ENCODE measurements at regions not wholly inside any gene's neighbourhood (a gene's known extent, or its start where the extent isn't known, plus 50 kb on each side); places are given as distances from the start of the nearest gene placed in this dataset.
"Not testable (repeated sequence)": the region's sequence is repeated elsewhere in the genome, so short reads cannot be mapped to it uniquely, and the experiment has no call there.

DNA sequence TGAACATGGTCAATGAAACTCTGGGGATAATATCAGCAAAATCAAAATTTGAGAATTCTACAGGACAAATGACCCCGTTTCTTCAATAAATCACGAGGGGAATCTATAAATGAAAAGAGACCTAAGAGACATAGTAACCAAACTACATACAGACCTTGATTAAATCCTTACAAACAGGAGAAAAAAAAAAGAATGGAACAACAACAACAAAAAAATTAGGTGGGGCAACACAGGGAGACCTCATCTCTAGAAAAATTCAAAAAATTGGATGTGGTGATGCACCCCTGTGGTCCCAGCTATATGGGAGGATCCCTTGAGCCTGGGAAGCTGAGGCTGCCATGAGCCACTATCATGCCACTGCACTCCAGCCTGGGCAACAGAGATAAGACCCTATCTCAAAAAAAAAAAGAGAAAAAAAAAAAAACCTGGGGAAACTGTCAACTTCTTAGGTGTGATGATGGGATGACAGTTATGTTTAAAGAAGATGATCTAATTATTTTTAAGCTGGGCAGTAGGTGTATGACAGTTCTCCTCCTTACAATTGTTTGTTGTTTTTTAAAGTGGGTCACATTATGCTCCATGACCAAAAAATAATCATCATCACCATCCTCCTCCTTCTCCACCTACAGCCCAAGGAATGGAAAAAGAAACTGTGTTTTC lies 146.4 kb upstream of the EFCAB3 start:
- intact Hi-C loops (cut with DNase I); H3K4me1 ChIP-seq; H3K36me3 ChIP-seq (ENCODE audit: insufficient read depth in 1 of 2, low read depth in 1 of 2); H3K27me3 ChIP-seq (ENCODE audit: insufficient read depth in 3 of 3, low read length in 2 of 3); ATAC-seq; H3K27ac ChIP-seq; H3K4me3 ChIP-seq; H3K9me3 ChIP-seq; DNase-seq: not testable (repeated sequence)
- 85 to 86% (median 86%) methylated on average over 2 of the region's 2 CpGs for WGBS, 3 donors

DNA sequence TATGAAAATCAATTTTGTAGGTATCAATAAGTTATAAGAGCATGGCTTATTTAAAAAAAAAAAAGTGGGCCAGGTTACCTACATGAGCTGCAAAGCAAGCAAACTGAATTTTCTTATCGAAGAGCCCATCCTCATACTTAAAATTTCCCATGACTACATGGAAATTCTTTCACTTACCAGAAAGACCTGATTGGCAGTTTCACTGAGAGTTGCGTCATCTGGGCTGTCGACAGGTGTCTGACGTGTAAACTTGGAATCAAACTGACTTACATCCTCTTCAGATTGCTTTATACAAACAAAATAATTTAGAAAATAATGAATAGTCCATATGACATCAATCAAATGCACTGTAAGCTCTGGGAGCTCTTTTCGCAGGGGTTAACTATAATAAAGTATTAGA lies 149.1 kb upstream of the EFCAB3 start:
- H3K9me3 ChIP-seq; H3K27me3 ChIP-seq (ENCODE audit: insufficient read depth in 3 of 3, low read length in 2 of 3); intact Hi-C loops (cut with DNase I); ATAC-seq; H3K4me3 ChIP-seq; H3K4me1 ChIP-seq; DNase-seq; H3K36me3 ChIP-seq (ENCODE audit: insufficient read depth in 1 of 2, low read depth in 1 of 2); H3K27ac ChIP-seq: not testable (repeated sequence)
- 55 to 59% (median 59%) methylated on average over 4 to 5 of the region's 5 CpGs for WGBS, 3 donors

- H3K27ac ChIP-seq; DNase-seq; intact Hi-C loops (cut with DNase I); H3K36me3 ChIP-seq (ENCODE audit: insufficient read depth in 1 of 2, low read depth in 1 of 2); H3K27me3 ChIP-seq (ENCODE audit: insufficient read depth in 3 of 3, low read length in 2 of 3); ATAC-seq; H3K4me3 ChIP-seq; H3K9me3 ChIP-seq; H3K4me1 ChIP-seq: not testable (repeated sequence)
- WGBS, 3 donors = 7 to 21% (median 19%) methylated on average over 3 of the region's 3 CpGs
These were observed 153.6 kb upstream of the EFCAB3 start for GRCh38 chr17:62226610-62227240.

DNA sequence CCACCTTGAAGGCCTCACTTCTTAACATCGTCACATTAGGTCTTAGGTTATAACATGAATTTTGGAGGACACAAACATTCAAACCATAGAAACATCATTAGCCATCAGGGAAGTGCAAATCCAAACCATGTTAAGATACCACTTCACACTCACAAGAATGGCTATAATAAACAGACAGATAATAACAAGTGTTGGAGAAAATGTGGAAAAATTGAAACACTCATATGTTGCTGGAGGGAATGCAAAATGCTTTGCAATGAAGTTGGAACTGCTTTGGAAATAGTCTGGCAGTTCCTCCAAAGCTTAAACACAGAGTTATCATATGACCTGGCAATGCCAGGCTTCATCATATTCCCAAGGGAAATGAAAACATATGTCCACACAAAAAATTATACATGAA lies 156.8 kb upstream of the EFCAB3 start:
- H3K9me3 ChIP-seq; H3K36me3 ChIP-seq (ENCODE audit: insufficient read depth in 1 of 2, low read depth in 1 of 2); H3K27ac ChIP-seq; intact Hi-C loops (cut with DNase I); H3K27me3 ChIP-seq (ENCODE audit: insufficient read depth in 3 of 3, low read length in 2 of 3); H3K4me3 ChIP-seq; H3K4me1 ChIP-seq; DNase-seq; ATAC-seq: not testable (repeated sequence)
- WGBS, 3 donors = 93 to 96% (median 94%) methylated on average over 1 of the region's 1 CpG

DNA sequence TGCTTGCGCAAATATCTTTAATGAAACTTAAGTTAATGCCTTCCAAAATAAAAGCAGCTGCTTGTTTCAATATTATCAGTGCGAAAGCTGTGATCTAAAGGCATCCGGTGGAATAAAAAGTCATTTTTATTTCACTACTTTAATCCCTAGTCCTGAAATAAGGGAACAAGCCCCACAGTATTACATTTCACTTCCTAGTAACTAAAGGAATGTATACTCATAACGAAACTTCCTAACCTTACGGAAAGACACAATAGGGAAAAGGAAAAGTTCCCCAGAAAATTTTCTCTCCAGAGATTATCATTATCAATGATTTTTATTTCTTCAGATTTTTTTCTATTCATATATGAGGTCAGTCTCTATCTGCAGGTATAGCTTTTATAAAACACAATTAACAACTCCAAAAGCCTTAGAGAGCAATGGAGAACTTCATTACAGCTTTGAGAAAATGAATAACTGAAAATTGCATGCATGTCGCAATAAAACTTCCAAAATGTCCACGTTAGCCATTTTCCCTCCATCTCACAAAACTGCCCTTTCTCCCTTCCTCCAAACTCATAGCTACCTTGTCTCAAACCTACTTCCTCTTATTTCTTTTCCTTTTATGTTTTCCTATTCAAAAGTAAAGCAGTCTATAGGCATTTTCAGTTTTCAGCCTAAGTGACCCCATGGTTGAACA lies 154.3 kb upstream of the MED13 start:
- Histone ChIP-seq H3K9me3 (no peaks in the 10 kb centered on the region), H3K27ac (no peak overlapping the region), H3K27me3 (ENCODE audit: insufficient read depth in 3 of 3, low read length in 2 of 3) (no peaks in the 10 kb centered on the region), H3K4me3 (no peak overlapping the region), H3K4me1 (no peaks in the 10 kb centered on the region), H3K36me3 (ENCODE audit: insufficient read depth in 1 of 2, low read depth in 1 of 2) (no peaks in the 10 kb centered on the region)
- no peak for DNase-seq
- TF ChIP-seq, protein P1, sequence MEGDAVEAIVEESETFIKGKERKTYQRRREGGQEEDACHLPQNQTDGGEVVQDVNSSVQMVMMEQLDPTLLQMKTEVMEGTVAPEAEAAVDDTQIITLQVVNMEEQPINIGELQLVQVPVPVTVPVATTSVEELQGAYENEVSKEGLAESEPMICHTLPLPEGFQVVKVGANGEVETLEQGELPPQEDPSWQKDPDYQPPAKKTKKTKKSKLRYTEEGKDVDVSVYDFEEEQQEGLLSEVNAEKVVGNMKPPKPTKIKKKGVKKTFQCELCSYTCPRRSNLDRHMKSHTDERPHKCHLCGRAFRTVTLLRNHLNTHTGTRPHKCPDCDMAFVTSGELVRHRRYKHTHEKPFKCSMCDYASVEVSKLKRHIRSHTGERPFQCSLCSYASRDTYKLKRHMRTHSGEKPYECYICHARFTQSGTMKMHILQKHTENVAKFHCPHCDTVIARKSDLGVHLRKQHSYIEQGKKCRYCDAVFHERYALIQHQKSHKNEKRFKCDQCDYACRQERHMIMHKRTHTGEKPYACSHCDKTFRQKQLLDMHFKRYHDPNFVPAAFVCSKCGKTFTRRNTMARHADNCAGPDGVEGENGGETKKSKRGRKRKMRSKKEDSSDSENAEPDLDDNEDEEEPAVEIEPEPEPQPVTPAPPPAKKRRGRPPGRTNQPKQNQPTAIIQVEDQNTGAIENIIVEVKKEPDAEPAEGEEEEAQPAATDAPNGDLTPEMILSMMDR (IDR thresholded peaks at IDR 0.05) = no peak
- ATAC-seq = no peak
- 41 to 46% (median 44%) methylated on average over 7 of the region's 7 CpGs for WGBS, 3 donors
- intact Hi-C loops (cut with DNase I) = no loop called here

- Histone ChIP-seq H3K9me3 (no peaks in the 10 kb centered on the region), H3K4me3 (no peak overlapping the region), H3K36me3 (ENCODE audit: insufficient read depth in 1 of 2, low read depth in 1 of 2) (no peaks in the 10 kb centered on the region), H3K27ac (no peak overlapping the region), H3K27me3 (ENCODE audit: insufficient read depth in 3 of 3, low read length in 2 of 3) (no peaks in the 10 kb centered on the region), H3K4me1 (no peaks in the 10 kb centered on the region)
- intact Hi-C loops (cut with DNase I) = no loop called here
- TF ChIP-seq, protein P1 (IDR thresholded peaks at IDR 0.05) = no peak
- no peak for ATAC-seq
- WGBS, 3 donors = 87% methylated on average over 8 of the region's 8 CpGs
- DNase-seq = no peak
These were observed 151.8 kb upstream of the MED13 start for GRCh38 chr17:62216847-62217246.

- WGBS, 3 donors = 90 to 93% (median 92%) methylated on average over 6 of the region's 6 CpGs
- intact Hi-C loops (cut with DNase I); H3K4me1 ChIP-seq; H3K4me3 ChIP-seq; H3K27me3 ChIP-seq (ENCODE audit: insufficient read depth in 3 of 3, low read length in 2 of 3); H3K9me3 ChIP-seq; H3K36me3 ChIP-seq (ENCODE audit: insufficient read depth in 1 of 2, low read depth in 1 of 2); ATAC-seq; H3K27ac ChIP-seq; DNase-seq: not testable (repeated sequence)
These were observed 150.8 kb upstream of the MED13 start for GRCh38 chr17:62215891-62216290.

Data from psoas muscle (tissue), 7 donors.